Cardiac muscle cell (in vitro differentiated cells and primary cell): ENCODE measurements at regions not wholly inside any gene's neighbourhood (a gene's known extent, or its start where the extent isn't known, plus 50 kb on each side); places are given as distances from the start of the nearest gene placed in this dataset.
A peak's percentile ranks its signal among the peaks of the same experiment; 100 is the strongest.

Experiments used
- DNase-seq, 2 donors: peaks; one replicate each; pipeline versions ENCODE4 v3.0.0 to v3.0.0-alpha.2; 2010 to 2017; ENCODE audit warnings: low read depth in 1 of 2, low spot score in 1 of 2
- H3K27ac ChIP-seq: fragments of 200-600 bp; sonication (generic); 2 replicates; pipeline ENCODE4 v1.5.1; 2016
- H3K27me3 ChIP-seq: fragments of 200-600 bp; sonication (generic); 2 replicates; pipeline ENCODE4 v1.6.0; 2016; ENCODE audit warnings: control low read depth
- H3K36me3 ChIP-seq: fragments of 200-600 bp; sonication (generic); 2 replicates; pipeline ENCODE4 v1.5.1; 2016; ENCODE audit warnings: control low read depth
- H3K4me1 ChIP-seq: fragments of 200-600 bp; sonication (generic); 2 replicates; pipeline ENCODE4 v1.8.1; 2017; ENCODE audit warnings: low read depth, mild to moderate bottlenecking, mixed run types
- H3K4me3 ChIP-seq: fragments of 200-600 bp; sonication (generic); 2 replicates; pipeline ENCODE4 v1.5.1; 2016; ENCODE audit warnings: mild to moderate bottlenecking
- H3K9me3 ChIP-seq: fragments of 200-600 bp; sonication (generic); 2 replicates; pipeline ENCODE4 v1.5.1; 2017; ENCODE audit warnings: low read depth, mild to moderate bottlenecking, control low read depth
- CTCF ChIP-seq: IDR thresholded peaks from 2 replicates; pipeline ENCODE4 v1.5.1; 2012; ENCODE audit warnings: low read depth, mild to moderate bottlenecking, low read length

GRCh38 chr12:85445060-85445938 is 165.3 kb downstream of the ALX1 start:
- Histone ChIP-seq H3K4me1 (peaks cover 3% of the 10 kb centered on the region), H3K9me3 (no peaks in the 10 kb centered on the region), H3K27ac (no peak overlapping the region), H3K4me3 (no peak overlapping the region), H3K27me3 (no peaks in the 10 kb centered on the region), H3K36me3 (no peaks in the 10 kb centered on the region)
- TF ChIP-seq CTCF, result no peak
- no peak for DNase-seq

- Histone ChIP-seq H3K4me1 (no peaks in the 10 kb centered on the region), H3K36me3 (no peaks in the 10 kb centered on the region), H3K27me3 (no peaks in the 10 kb centered on the region), H3K27ac (no peak overlapping the region), H3K9me3 (no peaks in the 10 kb centered on the region), H3K4me3 (no peak overlapping the region)
- no peak for TF ChIP-seq CTCF
- no peak for DNase-seq
Observed at GRCh38 chr12:85448031-85448430, 168.0 kb downstream of the ALX1 start.

GRCh38 chr12:85448548-85449139 is 168.6 kb downstream of the ALX1 start:
- peak; percentile 45 for TF ChIP-seq CTCF
- Histone ChIP-seq H3K36me3 (no peaks in the 10 kb centered on the region), H3K4me1 (no peaks in the 10 kb centered on the region), H3K27ac (no peak overlapping the region), H3K27me3 (no peaks in the 10 kb centered on the region), H3K9me3 (no peaks in the 10 kb centered on the region), H3K4me3 (no peak overlapping the region)
- peak; percentile 20 to 31 for DNase-seq

- H3K4me3 ChIP-seq, result no peak overlapping the region
- H3K4me1 ChIP-seq, result no peaks in the 10 kb centered on the region
- H3K9me3 ChIP-seq, result no peaks in the 10 kb centered on the region
- H3K27me3 ChIP-seq, result no peaks in the 10 kb centered on the region
- DNase-seq, result no peak
- TF ChIP-seq CTCF, result no peak
- H3K36me3 ChIP-seq, result no peaks in the 10 kb centered on the region
- no peak overlapping the region for H3K27ac ChIP-seq
Observed at GRCh38 chr12:85457016-85457415, 177.0 kb downstream of the ALX1 start.

- Histone ChIP-seq H3K4me3 (no peak overlapping the region), H3K9me3 (no peaks in the 10 kb centered on the region), H3K36me3 (no peaks in the 10 kb centered on the region), H3K4me1 (no peaks in the 10 kb centered on the region), H3K27me3 (no peaks in the 10 kb centered on the region), H3K27ac (no peak overlapping the region)
- no peak for DNase-seq
- no peak for TF ChIP-seq CTCF
Observed at GRCh38 chr12:85461127-85461526, 181.1 kb downstream of the ALX1 start.
